ENCODE measurements at regions not wholly inside any gene's neighbourhood (a gene's known extent, or its start where the extent isn't known, plus 50 kb on each side); places are given as distances from the start of the nearest gene placed in this dataset.

GRCh38 chr4:62913065-62913464 is 1496.2 kb downstream of the TECRL start:
- H3K4me1 ChIP-seq, result no peaks in the 10 kb centered on the region
- no peak for DNase-seq (ENCODE audit: low spot score)
- no peaks in the 10 kb centered on the region for H3K9me3 ChIP-seq
- H3K36me3 ChIP-seq, result no peaks in the 10 kb centered on the region
- TF ChIP-seq CTCF (IDR thresholded peaks at IDR 0.05), result no peak
- no peak overlapping the region for H3K27ac ChIP-seq
- H3K27me3 ChIP-seq, result no peaks in the 10 kb centered on the region
- H3K4me3 ChIP-seq, result no peak overlapping the region

DNA sequence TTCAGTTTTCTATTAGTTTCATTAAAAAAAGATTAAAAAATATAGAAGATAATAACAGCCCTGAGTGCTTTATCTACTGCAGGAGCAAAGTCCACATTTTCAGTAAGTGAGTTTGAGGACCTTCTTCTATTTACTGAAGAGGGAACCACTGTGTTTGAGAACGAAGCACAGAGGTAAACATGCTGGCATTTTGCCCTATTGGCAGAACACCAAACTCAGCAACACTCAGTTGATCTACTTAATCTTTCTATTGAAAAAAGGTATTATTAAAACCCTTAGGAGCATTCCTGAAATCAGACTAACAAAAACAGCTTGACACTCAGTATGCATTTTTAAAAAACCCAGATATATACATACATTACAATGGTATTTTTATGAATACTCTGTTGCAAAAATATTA is 1496.7 kb downstream of the TECRL start:
- no peaks in the 10 kb centered on the region for H3K9me3 ChIP-seq
- TF ChIP-seq CTCF (IDR thresholded peaks at IDR 0.05), result no peak
- H3K36me3 ChIP-seq, result no peaks in the 10 kb centered on the region
- DNase-seq (ENCODE audit: low spot score), result no peak
- H3K4me3 ChIP-seq, result no peak overlapping the region
- H3K27ac ChIP-seq, result no peak overlapping the region
- no peaks in the 10 kb centered on the region for H3K27me3 ChIP-seq
- no peaks in the 10 kb centered on the region for H3K4me1 ChIP-seq

DNA sequence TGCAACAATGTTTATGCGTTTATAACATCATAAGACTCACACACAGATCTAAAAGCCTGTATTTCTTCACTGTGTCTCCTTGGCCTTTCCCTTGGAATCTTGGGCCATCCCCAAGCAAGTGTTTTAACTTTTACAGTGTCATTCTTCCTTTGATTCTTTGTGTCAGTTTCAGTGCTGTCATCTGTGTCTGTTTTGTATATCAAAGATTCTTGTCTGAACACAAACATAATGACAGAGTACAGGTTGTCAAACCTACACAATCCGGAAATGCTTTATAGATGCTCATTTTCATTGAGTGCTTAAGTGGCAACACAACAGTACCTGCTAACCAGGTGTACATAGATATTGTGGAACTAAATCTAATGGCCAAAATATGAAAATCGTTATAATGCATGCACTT is 1500.0 kb downstream of the TECRL start:
- DNase-seq (ENCODE audit: low spot score), result no peak
- TF ChIP-seq CTCF (IDR thresholded peaks at IDR 0.05), result no peak
- no peak overlapping the region for H3K4me3 ChIP-seq
- H3K36me3 ChIP-seq, result no peaks in the 10 kb centered on the region
- H3K27ac ChIP-seq, result no peak overlapping the region
- H3K4me1 ChIP-seq, result no peaks in the 10 kb centered on the region
- H3K9me3 ChIP-seq, result no peaks in the 10 kb centered on the region
- H3K27me3 ChIP-seq, result no peaks in the 10 kb centered on the region

DNA sequence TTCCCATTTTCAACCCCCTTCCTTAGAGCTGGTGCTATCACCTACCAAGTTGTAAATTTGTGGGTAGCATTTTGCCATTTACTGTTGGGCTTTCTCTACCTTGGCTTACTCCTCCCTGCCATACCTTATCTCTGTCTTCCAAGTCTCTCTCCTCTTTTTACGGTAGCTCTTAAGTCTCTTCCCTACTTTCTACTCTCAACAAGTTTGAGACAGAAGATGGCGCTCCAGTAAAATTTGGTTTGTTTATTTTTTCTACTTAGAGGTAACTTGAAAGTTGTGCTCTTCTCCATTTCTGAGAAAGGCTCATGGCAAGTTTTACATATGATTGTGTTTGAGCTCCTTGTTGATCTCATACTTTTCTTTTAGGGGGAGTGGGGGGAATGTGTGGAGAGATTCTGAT is 1508.1 kb downstream of the TECRL start:
- no peak for DNase-seq (ENCODE audit: low spot score)
- H3K4me3 ChIP-seq, result no peak overlapping the region
- no peaks in the 10 kb centered on the region for H3K4me1 ChIP-seq
- H3K9me3 ChIP-seq, result no peaks in the 10 kb centered on the region
- no peaks in the 10 kb centered on the region for H3K36me3 ChIP-seq
- TF ChIP-seq CTCF (IDR thresholded peaks at IDR 0.05), result no peak
- no peak overlapping the region for H3K27ac ChIP-seq
- H3K27me3 ChIP-seq, result no peaks in the 10 kb centered on the region

GRCh38 chr4:62899646-62900364 is 1509.4 kb downstream of the TECRL start:
- Histone ChIP-seq H3K4me1 (no peaks in the 10 kb centered on the region), H3K4me3 (no peak overlapping the region), H3K27me3 (no peaks in the 10 kb centered on the region), H3K9me3 (no peaks in the 10 kb centered on the region), H3K36me3 (no peaks in the 10 kb centered on the region), H3K27ac (no peak overlapping the region)
- no peak for DNase-seq (ENCODE audit: low spot score)
- no peak for TF ChIP-seq CTCF (IDR thresholded peaks at IDR 0.05)

DNA sequence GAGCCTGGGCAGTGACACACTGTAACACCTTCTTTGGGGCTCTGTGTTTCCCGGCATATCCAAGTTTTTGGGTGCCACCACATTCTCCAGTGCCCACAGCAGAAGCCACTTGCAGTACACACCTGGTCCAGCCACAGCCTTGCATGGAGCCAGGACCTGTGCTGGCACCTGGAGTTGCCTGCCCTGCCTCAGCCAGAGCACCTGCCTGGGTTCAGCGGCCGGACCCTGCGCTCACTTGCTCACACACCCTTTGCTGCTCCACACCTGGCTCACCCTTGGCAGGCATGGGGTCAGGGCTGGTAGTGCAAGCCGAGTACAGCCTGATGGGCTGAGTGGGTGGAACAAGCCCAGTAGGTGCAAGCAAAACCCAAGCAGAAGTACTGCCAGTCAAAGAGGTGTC is 1511.1 kb downstream of the TECRL start:
- Histone ChIP-seq H3K27me3 (no peaks in the 10 kb centered on the region), H3K9me3 (no peaks in the 10 kb centered on the region), H3K4me1 (no peaks in the 10 kb centered on the region), H3K27ac (no peak overlapping the region), H3K4me3 (no peak overlapping the region), H3K36me3 (no peaks in the 10 kb centered on the region)
- TF ChIP-seq CTCF (IDR thresholded peaks at IDR 0.05), result no peak
- DNase-seq (ENCODE audit: low spot score), result no peak
